Lower leg skin (tissue), 4 donors: ENCODE measurements at regions not wholly inside any gene's neighbourhood (a gene's known extent, or its start where the extent isn't known, plus 50 kb on each side); places are given as distances from the start of the nearest gene placed in this dataset.

Experiments
- DNase-seq, 2 donors: peaks; one replicate each; pipeline ENCODE4 v3.0.0-alpha.2; 2019; ENCODE audit warnings: low spot score in 2 of 2
- H3K4me3 ChIP-seq: fragments of 200-600 bp; sonication (generic); 2 replicates; pipeline ENCODE4 v1.5.1; 2017; ENCODE audit warnings: mild to moderate bottlenecking, low read depth; ENCODE audit not compliant: poor library complexity, severe bottlenecking
- CTCF ChIP-seq, 3 donors: fragments of 450-650 bp; IDR thresholded peaks; one replicate each; pipeline ENCODE4 v1.5.1; 2016; ENCODE audit warnings: antibody characterized with exemption in 3 of 3, mild to moderate bottlenecking in 3 of 3, moderate library complexity in 2 of 3
- POLR2A ChIP-seq, 2 donors: fragments of 450-650 bp; IDR thresholded peaks; one replicate each; pipeline ENCODE4 v1.6.1; 2016 to 2017; ENCODE audit warnings: antibody characterized with exemption in 2 of 2, mild to moderate bottlenecking in 1 of 2, moderate library complexity in 1 of 2
- WGBS, 2 donors: methylation state at CpG; one replicate each; pipeline ENCODE4 v1.1.5; 2018; 5-methylcytosine and 5-hydroxymethylcytosine counted together
- intact Hi-C: fragments of 100-400 bp; cut with DNase I; formaldehyde crosslinking; loops from one replicate; pipeline ENCODE4 v1.15.0; 2023; ENCODE audit warnings: low total_unique reads

- intact Hi-C loops: no loop called here
- DNase-seq: no peak
- H3K4me3 ChIP-seq: no peak overlapping the region
- WGBS, 2 donors: 48 to 57% methylated on average over 4 of the region's 4 CpGs
- no peak for TF ChIP-seq POLR2A (IDR thresholded peaks at IDR 0.05)
- no peak for TF ChIP-seq CTCF (IDR thresholded peaks at IDR 0.05)
These were observed 117.7 kb upstream of the MPDZ start for GRCh38 chr9:13397220-13397619.

GRCh38 chr9:13396418-13396817, 116.9 kb upstream of the MPDZ start:
- WGBS, 2 donors: 87 to 91% methylated on average over 4 of the region's 4 CpGs
- no peak for DNase-seq
- intact Hi-C loops: no loop called here
- H3K4me3 ChIP-seq: no peak overlapping the region
- TF ChIP-seq CTCF (IDR thresholded peaks at IDR 0.05) (no peak), POLR2A (IDR thresholded peaks at IDR 0.05) (no peak)

GRCh38 chr9:13395156-13395555, 115.7 kb upstream of the MPDZ start:
- intact Hi-C loops: no loop called here
- DNase-seq: no peak
- no peak overlapping the region for H3K4me3 ChIP-seq
- TF ChIP-seq CTCF (IDR thresholded peaks at IDR 0.05) (no peak), POLR2A (IDR thresholded peaks at IDR 0.05) (no peak)

- no peak overlapping the region for H3K4me3 ChIP-seq
- DNase-seq: peak; percentile 52 to 78
- intact Hi-C loops: no loop called here
- TF ChIP-seq CTCF (IDR thresholded peaks at IDR 0.05): no peak
- no peak for TF ChIP-seq POLR2A (IDR thresholded peaks at IDR 0.05)
- 31 to 69% methylated on average over 1 of the region's 1 CpG for WGBS, 2 donors
These were observed 108.7 kb upstream of the MPDZ start for GRCh38 chr9:13388157-13388556.

- no peak overlapping the region for H3K4me3 ChIP-seq
- intact Hi-C loops: no loop called here
- no peak for DNase-seq
- TF ChIP-seq POLR2A (IDR thresholded peaks at IDR 0.05) (no peak), CTCF (IDR thresholded peaks at IDR 0.05) (no peak)
- WGBS, 2 donors: 58 to 60% methylated on average over 3 of the region's 3 CpGs
These were observed 108.2 kb upstream of the MPDZ start for GRCh38 chr9:13387734-13388067.

GRCh38 chr9:13386935-13387733, 107.6 kb upstream of the MPDZ start:
- TF ChIP-seq CTCF (IDR thresholded peaks at IDR 0.05) (no peak), POLR2A (IDR thresholded peaks at IDR 0.05) (no peak)
- intact Hi-C loops: no loop called here
- no peak overlapping the region for H3K4me3 ChIP-seq
- no peak for DNase-seq
- 60 to 63% methylated on average over 4 of the region's 4 CpGs for WGBS, 2 donors
